ENCODE measurements at regions not wholly inside any gene's neighbourhood (a gene's known extent, or its start where the extent isn't known, plus 50 kb on each side); places are given as distances from the start of the nearest gene placed in this dataset.

- intact Hi-C loops (cut with DNase I; ENCODE audit: low total_unique reads), result no loop called here
- Histone ChIP-seq H3K4me1 (no peaks in the 10 kb centered on the region), H3K27ac (no peak overlapping the region), H3K9me3 (no peaks in the 10 kb centered on the region), H3K27me3 (no peaks in the 10 kb centered on the region), H3K36me3 (no peaks in the 10 kb centered on the region), H3K4me3 (no peak overlapping the region)
- TF ChIP-seq POLR2A (IDR thresholded peaks at IDR 0.05) (no peak), POLR2AphosphoS5 (IDR thresholded peaks at IDR 0.05) (no peak)
- TF ChIP-seq, protein P1, sequence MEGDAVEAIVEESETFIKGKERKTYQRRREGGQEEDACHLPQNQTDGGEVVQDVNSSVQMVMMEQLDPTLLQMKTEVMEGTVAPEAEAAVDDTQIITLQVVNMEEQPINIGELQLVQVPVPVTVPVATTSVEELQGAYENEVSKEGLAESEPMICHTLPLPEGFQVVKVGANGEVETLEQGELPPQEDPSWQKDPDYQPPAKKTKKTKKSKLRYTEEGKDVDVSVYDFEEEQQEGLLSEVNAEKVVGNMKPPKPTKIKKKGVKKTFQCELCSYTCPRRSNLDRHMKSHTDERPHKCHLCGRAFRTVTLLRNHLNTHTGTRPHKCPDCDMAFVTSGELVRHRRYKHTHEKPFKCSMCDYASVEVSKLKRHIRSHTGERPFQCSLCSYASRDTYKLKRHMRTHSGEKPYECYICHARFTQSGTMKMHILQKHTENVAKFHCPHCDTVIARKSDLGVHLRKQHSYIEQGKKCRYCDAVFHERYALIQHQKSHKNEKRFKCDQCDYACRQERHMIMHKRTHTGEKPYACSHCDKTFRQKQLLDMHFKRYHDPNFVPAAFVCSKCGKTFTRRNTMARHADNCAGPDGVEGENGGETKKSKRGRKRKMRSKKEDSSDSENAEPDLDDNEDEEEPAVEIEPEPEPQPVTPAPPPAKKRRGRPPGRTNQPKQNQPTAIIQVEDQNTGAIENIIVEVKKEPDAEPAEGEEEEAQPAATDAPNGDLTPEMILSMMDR (IDR thresholded peaks at IDR 0.05), result no peak
- DNase-seq (ENCODE audit: low spot score in 2 of 2), result no peak
Measured at GRCh38 chr20:20929341-20929740, 176.8 kb downstream of the LINC00237 start.

DNA sequence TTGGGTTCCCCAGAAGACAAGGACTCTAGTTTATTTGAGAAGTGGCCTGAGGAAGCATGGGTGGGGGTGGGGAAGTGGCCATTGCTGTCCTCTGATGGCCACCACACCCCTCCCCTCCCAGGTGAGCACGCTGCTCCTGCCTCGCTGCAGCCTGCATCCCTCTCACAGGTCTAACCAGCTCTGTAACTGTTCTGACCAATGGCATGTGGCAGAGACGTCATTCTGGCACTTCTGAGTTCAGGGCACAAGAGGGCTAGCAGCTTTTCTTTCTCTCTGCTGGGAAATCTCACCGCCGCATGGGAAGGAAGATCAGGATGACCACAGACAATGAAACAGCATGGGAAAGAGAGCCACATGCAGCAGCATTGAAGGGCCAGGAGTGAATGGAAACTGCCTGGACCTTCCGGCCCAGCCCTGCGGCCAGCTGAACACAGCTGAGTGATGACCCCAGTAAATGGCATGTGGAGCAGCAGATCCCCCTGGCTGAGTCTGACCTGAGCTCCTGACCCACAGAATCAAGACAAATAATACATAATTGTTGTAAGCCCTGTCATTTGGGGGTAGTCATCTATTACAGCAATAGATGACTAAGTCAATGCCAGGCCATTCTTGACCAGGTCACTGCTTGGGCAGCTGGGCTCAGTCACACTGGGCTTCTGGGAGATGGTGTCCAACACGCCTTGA lies 179.8 kb downstream of the LINC00237 start:
- Histone ChIP-seq H3K27ac (no peak overlapping the region), H3K27me3 (no peaks in the 10 kb centered on the region), H3K9me3 (no peaks in the 10 kb centered on the region), H3K4me1 (no peaks in the 10 kb centered on the region), H3K4me3 (no peak overlapping the region), H3K36me3 (no peaks in the 10 kb centered on the region)
- no peak for TF ChIP-seq POLR2AphosphoS5 (IDR thresholded peaks at IDR 0.05)
- DNase-seq (ENCODE audit: low spot score in 2 of 2), result no peak
- intact Hi-C loops (cut with DNase I; ENCODE audit: low total_unique reads), result no loop called here

DNA sequence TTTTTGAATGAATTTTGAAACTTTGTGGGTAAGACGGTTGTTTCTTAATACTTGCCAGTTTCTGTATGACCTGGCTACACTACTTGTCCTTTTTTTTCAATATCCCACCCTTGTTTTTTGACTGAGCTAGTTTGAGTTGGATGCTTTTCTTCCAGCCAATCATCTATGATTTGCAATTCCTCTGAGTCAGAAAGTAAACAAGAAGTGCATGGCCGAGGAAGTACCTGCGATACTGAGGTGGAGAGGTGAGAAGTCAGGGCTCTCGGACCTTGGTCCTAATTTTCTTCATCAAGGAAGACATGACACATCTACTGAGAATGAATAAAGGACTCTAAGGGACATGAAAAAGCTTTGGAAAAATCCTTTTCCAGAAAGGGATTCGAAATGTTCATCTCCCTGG lies 185.7 kb downstream of the LINC00237 start:
- H3K27ac ChIP-seq, result no peak overlapping the region
- TF ChIP-seq POLR2A (IDR thresholded peaks at IDR 0.05), result no peak
- H3K36me3 ChIP-seq, result no peaks in the 10 kb centered on the region
- DNase-seq (ENCODE audit: low spot score in 2 of 2), result no peak
- H3K4me3 ChIP-seq, result no peak overlapping the region
- H3K4me1 ChIP-seq, result no peaks in the 10 kb centered on the region
- no peaks in the 10 kb centered on the region for H3K27me3 ChIP-seq
- peaks cover 8 to 11% of the 10 kb centered on the region in 2 donors for H3K9me3 ChIP-seq
- intact Hi-C loops (cut with DNase I; ENCODE audit: low total_unique reads), result no loop called here

DNA sequence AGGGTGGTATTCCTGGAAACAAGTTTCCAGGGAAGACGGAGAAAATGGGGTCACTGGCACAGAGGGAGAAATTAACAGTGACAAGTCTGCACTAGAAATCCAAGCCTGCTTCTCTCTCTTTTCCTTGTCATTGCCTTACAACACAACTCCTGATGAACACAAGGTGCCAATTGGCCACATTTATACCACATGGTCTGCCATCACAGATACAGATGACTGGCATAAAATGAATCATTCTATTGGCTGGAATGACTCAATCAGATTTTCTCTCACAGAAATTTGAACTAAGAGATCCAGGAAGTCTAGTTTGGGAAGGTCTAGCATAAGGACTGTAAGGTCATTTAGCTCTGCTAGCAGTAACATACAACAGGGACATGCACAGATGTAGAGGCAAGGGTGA lies 190.3 kb downstream of the LINC00237 start:
- H3K4me1 ChIP-seq, result no peaks in the 10 kb centered on the region
- peaks cover 8 to 11% of the 10 kb centered on the region in 2 donors for H3K9me3 ChIP-seq
- no peak for TF ChIP-seq POLR2AphosphoS5 (IDR thresholded peaks at IDR 0.05)
- TF ChIP-seq POLR2A (IDR thresholded peaks at IDR 0.05), result no peak
- TF ChIP-seq, protein P1 (IDR thresholded peaks at IDR 0.05), result no peak
- H3K27me3 ChIP-seq, result no peaks in the 10 kb centered on the region
- H3K4me3 ChIP-seq, result no peak overlapping the region
- H3K36me3 ChIP-seq, result no peaks in the 10 kb centered on the region
- intact Hi-C loops (cut with DNase I; ENCODE audit: low total_unique reads), result no loop called here
- H3K27ac ChIP-seq, result no peak overlapping the region
- DNase-seq (ENCODE audit: low spot score in 2 of 2), result no peak

GRCh38 chr20:20904501-20904831 lies 192.0 kb upstream of the RALGAPA2 start:
- Histone ChIP-seq H3K4me3 (no peak overlapping the region), H3K9me3 (peaks cover 0 to 8% of the 10 kb centered on the region in 2 donors), H3K4me1 (no peaks in the 10 kb centered on the region), H3K27ac (no peak overlapping the region), H3K36me3 (no peaks in the 10 kb centered on the region), H3K27me3 (peaks cover 0 to 6% of the 10 kb centered on the region in 2 donors)
- TF ChIP-seq, protein P1 (IDR thresholded peaks at IDR 0.05), result no peak
- TF ChIP-seq POLR2AphosphoS5 (IDR thresholded peaks at IDR 0.05) (no peak), POLR2A (IDR thresholded peaks at IDR 0.05) (no peak)
- intact Hi-C loops (cut with DNase I; ENCODE audit: low total_unique reads), result no loop called here
- DNase-seq (ENCODE audit: low spot score in 2 of 2), result no peak

DNA sequence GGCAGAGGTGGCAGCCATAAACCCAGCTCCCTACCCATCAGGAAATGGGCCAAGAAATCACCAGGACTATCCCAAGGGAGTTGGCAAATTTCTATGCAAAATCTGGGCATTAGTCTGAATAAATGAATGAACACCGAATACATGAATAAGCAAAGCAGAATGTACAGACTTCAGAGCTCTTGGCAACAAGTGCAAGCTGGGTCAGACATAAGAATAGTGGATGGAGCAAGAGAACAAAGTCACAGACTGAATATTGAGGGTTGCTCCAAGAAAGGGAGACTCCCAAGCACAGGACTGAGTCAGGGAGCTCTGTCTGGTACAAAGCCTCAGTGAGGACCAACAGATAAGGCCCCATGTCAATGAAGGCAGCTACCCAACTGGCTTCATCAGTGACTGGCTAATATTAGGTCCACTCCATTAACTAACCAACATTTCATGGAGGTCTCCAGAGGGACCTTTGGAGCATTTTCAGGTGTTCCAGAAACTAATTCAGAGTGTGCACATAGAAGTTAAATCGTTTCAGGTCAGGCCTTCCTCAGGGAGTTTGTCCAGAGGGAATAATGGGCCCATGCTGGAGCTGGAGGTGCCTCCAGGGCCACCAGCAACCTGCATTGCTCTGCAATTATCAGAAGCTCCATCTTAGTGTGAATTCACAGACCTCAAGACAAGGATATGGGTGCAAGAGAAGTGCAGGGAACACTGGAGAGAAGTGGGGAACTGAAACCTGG lies 191.5 kb upstream of the RALGAPA2 start:
- H3K4me3 ChIP-seq, result no peak overlapping the region
- no peak for TF ChIP-seq POLR2A (IDR thresholded peaks at IDR 0.05)
- TF ChIP-seq, protein P1 (IDR thresholded peaks at IDR 0.05), result no peak
- no peak for TF ChIP-seq POLR2AphosphoS5 (IDR thresholded peaks at IDR 0.05)
- H3K36me3 ChIP-seq, result no peaks in the 10 kb centered on the region
- intact Hi-C loops (cut with DNase I; ENCODE audit: low total_unique reads), result no loop called here
- peaks cover 0 to 8% of the 10 kb centered on the region in 2 donors for H3K9me3 ChIP-seq
- H3K4me1 ChIP-seq, result no peaks in the 10 kb centered on the region
- no peak for DNase-seq (ENCODE audit: low spot score in 2 of 2)
- peaks cover 0 to 5% of the 10 kb centered on the region in 2 donors for H3K27me3 ChIP-seq
- H3K27ac ChIP-seq, result no peak overlapping the region

All from breast epithelium (tissue), 4 donors.